ENCODE measurements at regions not wholly inside any gene's neighbourhood (a gene's known extent, or its start where the extent isn't known, plus 50 kb on each side); places are given as distances from the start of the nearest gene placed in this dataset.
"Not testable (repeated sequence)": the region's sequence is repeated elsewhere in the genome, so short reads cannot be mapped to it uniquely, and the experiment has no call there.

DNA sequence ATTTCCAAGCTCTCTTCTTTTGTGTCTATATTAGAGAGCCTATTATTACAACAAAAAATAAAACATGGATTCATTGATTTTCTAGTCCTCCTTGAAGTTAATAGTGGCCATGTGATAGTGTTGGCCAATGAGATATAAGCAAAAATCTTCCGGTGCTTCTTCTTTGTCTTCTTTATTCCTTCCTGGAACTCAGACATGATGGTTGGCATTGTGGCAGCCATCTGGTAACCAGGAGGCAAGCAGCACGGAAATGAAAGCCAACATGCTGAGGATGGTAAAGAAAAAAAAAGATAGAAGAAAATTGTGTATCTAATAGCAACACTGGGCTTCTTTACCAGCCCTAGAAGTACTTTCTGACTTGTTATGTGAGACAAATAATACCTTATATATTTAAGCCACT is 50.8 kb upstream of the SEL1L start:
- DNase-seq = no peak

DNA sequence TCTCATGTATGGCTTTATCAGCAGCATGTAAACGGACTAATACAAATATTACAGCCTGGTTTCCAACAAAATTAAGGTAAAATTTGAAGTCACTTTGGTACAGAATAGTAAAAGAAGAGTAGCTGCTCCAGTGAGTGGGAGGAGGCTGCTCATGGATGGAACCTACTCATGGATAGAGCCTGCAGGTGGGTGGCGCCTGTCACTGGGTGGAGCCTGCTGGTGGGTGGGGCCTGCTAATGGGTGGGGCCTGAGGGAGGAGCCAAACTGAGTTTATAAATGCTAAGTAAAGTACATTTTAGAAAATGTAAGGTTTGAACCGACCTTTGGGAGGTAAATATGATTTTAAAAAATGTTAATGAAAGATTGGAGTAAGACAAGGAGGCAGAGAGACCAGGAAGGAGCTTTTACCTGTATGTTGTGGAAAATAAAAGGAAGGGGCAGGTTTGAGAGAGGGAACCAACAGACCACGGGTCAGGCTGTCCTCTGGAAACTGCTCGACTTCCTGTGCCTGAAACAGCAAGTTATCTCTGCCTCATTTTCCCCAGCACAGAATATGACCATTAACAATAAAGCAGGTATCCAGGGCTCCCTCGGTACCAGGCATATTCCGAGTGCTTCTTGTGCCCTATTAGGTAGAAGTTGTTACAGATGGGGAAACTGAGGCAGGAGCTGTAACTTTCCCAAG is 55.9 kb upstream of the SEL1L start:
- no peak for DNase-seq

DNA sequence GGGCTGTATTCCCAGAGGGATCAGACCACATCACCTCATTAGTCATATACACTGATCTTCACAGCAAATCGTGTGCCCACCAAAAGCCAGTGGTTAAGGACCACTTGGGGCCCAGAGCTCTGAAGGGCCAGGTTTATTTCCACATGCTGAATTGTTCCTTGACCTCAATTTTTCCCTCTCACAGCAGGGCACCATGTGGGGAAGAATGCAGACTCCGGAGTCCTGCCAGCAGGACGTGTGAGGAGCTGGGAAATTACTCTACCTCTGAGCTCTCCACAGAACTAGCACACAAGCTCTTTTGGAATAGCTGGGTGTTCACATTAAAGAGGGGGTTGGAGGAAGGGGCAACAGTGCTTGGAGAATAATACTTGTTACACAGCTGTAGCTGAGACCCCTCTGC is 57.6 kb upstream of the SEL1L start:
- DNase-seq = no peak

DNA sequence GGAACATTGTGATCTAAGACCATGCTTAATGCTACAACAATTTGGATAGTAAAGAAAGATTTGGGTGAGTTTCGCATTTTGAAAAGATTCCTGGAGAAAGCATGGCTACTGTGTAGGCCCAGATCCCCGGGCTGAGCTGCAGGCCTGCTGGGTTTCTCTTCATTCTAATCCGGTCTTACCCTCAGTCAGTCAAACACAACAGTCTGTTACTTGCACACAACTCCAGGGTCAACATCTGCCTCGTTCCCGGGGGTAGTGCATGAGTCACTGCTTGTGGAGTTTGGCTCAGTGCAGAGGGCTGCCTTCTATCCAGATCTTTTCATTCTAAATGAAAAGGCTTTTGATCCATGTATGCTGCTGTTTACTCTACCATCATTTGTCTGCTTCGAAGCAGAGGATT is 60.4 kb upstream of the SEL1L start:
- DNase-seq = no peak

DNA sequence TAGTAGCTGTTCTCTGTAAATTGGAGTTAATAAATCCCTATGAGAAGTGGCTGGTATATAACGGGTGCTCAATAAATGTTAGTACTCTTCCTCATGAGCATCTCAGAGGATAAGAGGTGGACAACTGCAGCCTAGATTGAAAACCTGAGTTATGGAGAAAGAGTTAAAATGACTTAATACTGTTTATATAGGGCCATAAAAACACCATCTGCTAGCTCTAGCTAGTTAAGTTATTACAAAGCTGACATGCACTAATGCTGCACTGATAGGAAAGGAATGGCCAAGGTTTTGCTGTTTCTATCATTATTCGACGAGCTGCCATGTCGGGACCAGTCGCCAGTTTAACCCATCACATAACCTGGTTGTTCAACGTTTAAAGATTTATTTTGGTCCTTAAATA is 72.0 kb upstream of the SEL1L start:
- no peak for DNase-seq

DNA sequence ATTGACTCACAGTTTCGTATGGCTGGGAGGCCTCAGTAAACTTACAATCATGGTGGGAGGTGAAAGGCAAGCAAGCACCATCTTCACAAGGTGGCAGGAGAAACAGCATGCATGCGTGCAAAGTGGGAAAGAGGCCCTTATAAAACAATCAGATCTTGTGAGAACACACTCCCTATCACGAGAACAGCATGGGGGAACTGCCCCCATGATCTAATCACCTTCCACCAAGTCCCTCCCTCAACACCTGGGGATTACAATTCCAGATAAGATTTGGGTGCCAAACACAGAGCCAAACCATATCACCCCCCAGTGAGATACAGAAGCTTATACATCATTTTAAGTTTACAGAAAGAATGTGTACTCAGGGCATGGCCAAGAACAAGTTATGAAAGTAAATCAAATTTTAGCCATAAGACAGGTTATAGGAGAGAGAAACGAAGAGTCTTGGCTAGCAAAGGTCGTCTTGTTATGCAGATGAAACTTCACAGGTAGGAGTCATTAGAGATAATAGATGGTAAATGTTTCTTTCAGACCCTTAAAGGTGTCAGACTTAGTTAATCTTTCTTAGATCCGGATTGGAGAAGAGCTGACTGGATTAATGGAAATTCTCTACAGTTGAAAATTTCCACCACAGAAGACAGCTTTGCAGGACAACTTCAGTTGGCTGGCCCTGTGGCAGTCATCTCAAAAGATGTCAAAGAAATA is 79.8 kb upstream of the SEL1L start:
- DNase-seq = no peak

DNA sequence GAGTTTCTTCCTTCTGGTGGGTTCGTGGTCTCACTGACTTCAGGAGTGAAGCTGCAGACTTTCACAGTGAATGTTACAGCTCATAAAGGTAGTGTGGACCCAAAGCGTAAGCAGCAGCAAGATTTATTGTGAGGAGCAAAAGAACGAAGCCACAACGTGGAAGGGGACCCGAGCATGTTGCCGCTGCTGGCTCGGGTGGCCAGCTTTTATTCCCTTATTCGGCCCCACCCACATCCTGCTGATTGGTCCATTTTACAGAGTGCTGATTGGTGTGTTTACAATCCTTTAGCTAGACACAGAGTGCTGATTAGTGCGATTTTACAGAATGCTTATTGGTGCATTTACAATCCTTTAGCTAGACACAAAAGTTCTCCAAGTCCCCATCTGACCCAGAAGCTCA is 80.6 kb upstream of the SEL1L start:
- DNase-seq = not testable (repeated sequence)

DNA sequence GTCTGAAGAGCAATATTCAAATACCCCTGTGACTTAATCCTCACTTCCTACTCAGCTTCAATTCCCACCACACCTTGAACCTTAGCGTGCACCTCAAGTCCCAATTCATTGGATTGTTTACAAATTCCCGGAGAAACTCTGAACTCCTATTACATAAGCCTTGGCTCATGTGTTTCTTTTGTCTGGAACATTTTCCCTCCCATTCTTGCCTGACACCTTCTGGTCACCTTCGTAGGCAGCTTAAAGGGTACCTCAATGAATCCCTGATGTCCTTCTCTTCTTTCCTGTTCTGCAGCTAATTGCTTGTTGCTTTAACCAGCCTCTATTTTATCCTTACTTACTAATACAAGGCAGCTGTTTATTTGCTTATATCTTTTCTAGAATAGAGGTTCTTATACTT is 85.0 kb upstream of the SEL1L start:
- no peak for DNase-seq

DNA sequence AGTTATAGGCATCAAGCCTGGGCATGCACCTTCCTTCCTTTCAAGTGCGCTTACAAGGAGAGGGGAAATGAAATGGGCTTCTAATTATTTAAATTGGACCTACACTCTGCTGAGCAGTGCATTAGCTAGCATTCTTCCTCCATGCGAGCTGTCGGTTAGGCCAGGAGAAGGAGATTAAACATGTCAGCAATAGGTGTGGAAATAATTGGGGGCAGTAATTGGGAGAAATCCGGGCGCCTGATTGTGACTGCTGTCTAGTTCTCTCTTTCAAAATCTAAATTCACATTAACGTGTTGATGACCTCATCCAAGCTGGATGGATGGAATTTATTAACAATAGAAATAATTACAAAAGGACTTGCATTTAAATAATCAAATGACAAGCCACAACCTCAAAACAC is 86.2 kb upstream of the SEL1L start:
- no peak for DNase-seq

DNA sequence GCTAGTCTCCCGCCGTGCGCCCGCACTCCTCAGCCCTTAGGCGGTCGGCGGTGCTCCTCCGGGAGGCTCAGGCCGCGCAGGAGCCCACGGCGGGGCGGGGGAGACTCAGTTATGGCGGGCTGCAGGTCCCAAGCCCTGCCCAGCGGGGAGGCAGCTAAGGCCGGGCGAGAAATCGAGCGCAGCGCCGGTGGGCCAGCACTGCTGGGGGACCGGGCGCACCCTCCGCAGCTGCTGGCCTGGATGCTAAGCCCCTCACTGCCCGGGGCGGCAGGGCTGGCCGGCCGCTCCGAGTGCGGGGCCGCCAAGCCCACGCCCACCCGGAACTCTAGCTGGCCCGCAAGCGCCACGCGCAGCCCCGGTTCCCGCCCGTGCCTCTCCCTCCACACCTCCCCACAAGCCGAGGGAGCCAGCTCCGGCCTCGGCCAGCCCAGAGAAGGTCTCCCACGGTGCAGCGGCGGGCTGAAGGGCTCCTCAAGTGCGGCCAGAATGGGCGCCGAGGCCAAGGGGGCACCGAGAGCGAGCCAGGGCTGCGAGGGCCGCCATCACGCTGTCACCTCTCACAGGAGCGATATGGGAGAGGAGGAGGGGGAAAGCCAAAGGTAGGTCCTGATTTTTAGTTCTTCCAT is 90.2 kb upstream of the SEL1L start:
- not testable (repeated sequence) for DNase-seq

DNA sequence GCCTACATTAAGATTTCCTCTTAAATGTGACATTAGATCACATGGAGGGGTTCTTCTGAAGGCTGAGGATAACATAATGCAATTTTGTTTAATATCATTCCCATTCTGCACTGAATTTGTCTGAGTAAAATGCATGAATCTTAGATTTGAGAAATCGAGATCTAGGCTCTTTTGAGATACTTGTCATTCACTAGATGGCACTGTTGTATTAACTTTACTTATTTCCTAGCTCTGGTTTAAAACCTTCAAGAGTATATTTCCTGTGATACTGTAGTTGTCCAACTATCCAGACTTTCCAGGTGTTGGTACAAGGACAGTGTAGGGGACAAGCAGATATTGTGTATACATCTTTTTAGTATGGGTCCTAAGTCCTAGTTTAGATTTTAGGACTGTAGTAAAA is 91.7 kb upstream of the SEL1L start:
- no peak for DNase-seq

DNA sequence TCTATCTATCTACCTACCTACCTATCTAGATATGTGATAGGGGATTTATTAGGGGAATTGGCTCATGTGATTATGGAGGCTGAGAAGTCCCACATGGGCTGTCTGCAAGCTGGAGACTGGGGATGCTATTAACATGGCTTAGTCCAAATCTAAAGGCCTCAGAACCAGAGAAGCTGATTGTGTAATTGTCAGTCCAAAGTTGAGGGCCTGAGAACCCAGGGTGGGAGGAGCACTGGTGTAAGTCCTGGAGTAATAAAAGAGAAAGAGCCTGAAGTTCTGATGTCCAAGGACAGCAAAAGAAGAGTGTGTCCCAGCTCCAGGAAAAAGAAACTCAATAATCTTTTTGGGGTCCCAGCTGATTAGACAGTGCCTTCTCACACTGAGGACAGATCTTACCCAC is 98.5 kb upstream of the SEL1L start:
- no peak for DNase-seq

DNA sequence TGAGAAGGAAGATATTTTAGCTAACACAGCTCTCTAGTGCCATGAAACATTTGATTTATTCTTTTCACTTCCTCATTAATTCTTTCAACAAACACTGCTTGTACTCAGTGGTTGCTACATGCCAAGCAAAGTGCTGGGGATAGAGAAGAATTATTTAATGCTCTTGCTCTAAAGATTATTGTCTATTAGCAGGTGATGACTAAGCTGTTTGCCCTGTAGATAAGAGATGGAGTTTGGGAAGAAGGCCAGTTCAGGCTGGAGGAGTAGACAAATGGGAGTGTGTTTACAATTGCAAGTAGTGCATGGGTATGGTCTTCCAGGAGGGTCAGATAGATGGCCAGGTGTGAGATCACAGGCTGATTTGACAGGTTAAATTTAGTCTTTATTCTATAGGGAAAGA is 99.8 kb upstream of the SEL1L start:
- no peak for DNase-seq

DNA sequence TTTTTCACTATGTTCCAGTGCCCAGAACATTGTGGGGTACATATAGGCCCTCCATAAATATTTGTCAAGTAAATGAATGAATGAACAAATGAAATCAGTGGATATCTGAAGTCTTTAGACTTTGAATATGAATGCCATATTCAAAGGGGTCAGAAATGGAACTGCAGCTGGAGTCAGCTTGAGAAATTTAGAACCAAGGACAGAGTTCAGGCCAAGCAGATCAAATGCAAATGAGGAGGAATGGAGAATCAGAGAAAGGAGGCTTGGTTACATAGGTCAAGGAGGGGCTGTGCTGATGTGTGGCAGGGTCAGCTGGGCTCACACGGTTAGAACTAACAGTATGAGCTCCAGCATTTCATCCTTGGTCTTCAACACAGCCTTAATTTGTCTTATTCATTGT is 104.0 kb upstream of the SEL1L start:
- no peak for DNase-seq

DNA sequence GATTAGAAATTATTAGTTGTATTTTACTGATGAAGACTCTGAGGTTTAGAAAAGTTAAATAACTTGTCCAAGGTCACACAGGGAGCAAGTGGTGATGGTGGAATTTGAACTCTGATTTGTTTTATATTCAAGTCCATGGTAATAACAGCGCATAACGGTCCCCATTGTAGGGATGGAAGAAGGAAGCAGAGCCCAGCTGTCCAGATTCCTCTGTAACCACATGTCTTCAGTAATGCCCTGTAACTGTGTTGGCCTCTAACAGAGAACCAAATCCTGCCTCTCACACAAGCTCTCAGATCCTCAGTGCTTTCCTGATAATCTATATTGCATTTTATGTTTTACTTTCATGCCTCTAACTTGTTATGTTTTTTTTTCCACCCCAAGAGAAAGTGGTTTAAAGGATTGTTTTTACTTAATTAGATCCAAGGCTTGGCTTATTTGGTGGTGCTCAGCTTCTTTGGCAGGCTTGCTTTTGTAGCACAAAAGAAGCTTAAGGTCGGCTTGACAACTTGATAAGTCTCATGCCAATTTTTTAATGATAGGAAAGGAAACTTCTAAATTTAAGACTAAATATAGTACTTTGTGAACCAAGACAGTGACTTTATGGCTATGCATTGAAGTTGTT is 105.1 kb upstream of the SEL1L start:
- no peak for DNase-seq

DNA sequence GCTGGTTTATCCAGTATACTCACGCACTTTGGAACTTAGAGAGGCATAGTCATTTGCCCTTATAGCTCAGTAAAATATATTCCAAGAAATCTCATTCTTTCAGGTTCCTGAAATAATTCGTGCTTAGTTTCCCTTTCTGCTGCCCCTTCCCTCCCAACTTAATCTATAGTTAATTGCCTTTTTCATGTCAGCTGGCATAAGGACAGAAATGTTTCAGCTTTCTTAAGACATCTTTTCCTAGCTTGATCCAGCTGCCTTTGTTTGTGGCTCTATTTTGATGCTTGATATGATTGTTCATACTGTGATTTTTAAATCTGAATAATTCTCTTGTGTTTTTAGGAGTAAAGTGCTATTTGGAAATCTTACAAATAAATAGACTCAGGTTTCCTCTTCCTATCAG is 120.0 kb upstream of the SEL1L start:
- no peak for DNase-seq

DNA sequence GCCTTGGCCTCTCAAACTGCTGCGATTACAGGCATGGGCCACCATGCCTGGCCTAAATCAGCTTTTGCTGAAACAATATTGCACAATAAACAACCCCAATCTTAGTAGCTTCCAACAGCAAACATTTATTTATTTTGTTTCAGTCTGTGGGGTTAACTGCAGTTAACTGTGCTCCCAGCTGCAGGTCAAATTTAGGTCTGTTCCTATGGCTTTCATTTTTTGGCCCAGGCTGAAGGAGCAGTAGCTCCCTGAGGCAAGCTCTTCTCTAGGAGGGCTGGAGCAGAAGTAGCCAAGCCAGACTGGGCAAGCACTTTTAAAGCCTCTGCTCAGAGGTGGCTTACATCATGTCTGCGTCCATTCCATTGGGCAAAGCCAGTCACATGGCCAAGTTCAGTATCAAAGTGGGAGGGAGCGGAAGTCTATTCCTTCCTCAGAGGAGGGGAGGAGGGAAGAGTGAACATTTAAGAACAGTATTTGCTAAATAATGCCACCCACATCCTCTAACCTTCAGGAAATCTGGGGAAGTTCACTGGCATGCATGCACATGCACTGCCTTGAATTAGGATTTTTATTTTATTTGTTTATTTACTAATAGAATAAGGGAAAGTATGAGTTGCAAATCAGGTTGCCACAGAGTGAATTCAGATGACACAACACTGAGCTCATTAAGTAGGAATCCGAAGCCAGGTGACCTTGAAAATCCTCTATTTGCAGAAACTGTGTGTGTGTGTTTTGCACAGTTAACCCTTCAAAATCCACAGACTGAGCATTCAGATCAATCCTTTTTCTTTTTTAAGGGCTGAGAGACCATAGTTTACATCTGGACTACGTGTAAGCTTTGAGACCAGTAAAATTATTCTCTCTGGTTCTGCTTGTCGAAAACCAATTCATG is 122.0 kb upstream of the SEL1L start:
- no peak for DNase-seq

DNA sequence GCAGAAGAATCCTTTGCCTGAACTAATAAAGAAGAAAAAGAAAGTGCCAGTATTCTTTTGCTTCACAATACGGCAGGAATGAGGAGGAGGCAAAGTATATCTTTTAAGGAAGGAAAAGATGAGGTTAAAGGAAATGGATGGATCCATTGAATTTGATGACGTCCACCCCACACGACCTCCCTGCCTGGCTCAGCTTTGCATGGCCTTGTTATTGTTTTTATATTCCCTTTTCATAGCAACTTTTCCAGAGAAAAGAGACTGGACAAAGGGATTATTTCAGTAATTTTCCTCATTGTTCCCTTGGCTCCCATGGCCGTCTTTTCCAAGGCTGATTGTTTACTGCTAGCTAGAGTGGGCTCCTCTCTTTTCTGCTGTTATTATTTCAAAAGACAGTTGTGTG is 123.2 kb upstream of the SEL1L start:
- DNase-seq = no peak

DNA sequence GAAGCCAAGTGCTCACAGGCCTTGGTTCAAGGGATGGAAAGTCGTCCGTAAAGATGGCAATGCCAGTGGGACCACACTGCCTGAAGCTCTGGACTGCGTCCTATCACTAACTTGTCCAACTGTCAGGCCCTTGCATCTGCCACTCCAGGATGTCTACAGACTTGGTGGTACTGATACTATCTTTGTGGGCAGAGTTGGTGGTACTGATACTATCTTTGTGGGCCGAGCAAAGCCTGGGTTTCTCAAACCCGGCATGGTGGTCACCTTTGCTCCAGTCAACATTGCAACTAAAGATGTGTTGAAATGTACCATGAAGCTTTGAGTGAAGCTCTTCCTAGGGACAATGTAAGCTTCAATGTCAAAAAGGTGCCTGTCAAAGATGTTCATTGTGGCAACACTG is 128.4 kb upstream of the SEL1L start:
- no peak for DNase-seq

DNA sequence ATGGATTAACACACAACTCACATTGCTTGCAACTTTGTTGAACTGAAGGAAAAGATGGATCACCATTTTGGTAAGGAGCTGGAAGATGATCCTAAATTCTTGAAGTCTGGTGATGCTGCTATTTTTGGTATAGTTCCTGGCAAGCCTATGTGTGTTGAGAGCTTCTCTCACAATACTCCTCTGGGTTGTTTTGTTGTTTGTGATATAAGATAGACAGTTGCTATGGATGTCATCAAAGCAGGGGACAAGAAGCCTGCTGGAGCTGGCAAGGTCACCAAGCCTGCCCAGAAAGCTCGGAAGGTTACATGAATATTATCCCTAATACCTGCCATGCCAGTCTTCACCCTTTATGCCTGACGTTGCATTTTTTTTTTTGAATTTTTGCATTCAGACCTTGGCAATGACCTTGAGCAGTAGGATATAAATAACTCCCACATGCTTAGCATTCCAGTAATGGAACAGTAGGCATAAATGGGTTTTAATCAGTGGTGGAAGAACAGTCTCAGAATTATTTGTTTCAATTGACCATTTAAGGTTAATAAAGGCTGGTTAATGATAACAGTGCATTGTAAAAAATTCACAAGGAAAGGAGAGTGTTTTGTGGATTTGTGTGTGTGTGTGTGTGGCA is 129.0 kb upstream of the SEL1L start:
- DNase-seq = no peak

DNA sequence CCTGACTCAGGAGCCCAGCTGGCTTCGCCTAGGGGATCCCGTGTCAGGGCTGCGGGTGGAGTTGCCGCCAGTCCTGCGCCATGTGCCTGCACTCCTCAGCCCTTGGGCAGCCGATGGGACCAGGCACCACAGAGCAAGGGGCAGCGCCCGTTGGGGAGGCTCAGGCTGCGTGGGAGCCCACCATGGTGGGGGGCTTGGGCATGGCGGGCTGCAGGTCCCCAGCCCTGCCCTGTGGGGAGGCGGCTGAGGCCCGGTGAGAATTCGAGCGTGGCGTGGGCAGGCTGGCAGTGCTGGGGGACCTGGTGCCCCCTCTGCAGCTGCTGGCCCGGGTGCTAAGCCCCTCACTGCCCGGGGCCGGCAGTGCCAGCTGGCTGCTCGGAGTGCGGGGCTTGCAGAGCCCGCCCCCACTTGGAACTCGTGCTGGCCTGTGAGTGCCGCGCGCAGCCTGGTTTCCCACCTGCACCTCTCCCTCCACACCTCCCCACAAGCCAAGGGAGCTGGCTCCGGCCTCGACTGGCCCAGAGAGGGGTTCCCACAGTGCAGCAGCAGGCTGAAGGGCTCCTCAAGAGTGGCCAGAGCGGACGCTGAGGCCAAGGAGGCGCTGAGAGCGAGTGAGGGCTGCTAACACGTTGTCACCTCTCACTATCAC is 135.1 kb upstream of the SEL1L start:
- no peak for DNase-seq

DNA sequence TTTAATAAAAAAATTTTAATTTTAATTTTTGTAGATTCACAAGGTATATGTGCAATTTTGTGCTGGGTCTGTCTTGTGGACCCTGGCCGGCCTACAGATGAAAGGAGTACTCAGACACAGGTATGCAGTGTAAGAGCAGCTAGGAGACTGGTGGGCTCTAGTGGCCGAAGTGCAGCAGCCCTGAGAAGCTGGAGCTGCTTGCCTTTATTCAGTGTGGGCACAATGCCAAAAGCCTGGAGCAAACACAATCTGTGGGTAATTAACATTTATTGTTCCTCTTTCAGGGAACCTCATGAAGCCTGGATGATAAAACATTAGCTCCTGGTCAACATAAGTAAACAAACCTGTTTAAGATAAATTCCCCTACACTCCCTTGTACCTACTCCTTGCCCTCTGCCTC is 135.7 kb upstream of the SEL1L start:
- no peak for DNase-seq

All from activated CD8-positive, alpha-beta memory T cell treated with anti-CD3 and anti-CD28 coated beads for 24 hours (primary cell).